CD14-positive monocyte (primary cell): ENCODE measurements at regions not wholly inside any gene's neighbourhood (a gene's known extent, or its start where the extent isn't known, plus 50 kb on each side); places are given as distances from the start of the nearest gene placed in this dataset.
"Not testable (repeated sequence)": the region's sequence is repeated elsewhere in the genome, so short reads cannot be mapped to it uniquely, and the experiment has no call there.

Experiments used
- DNase-seq, 3 donors: peaks; one replicate each; pipeline ENCODE4 v3.0.0-alpha.2; 2011 to 2022
- H2AFZ ChIP-seq: 2 replicates; pipeline ENCODE4 v1.6.0; 2012; ENCODE audit warnings: mild to moderate bottlenecking, low read depth, low read length, inconsistent platforms; ENCODE audit not compliant: insufficient read depth, poor library complexity, severe bottlenecking
- H3K27ac ChIP-seq, 2 donors: 1 replicate in 1 of 2; 2 replicates in 1 of 2; pipeline ENCODE4 v1.5.1; 2012 to 2013; ENCODE audit warnings: low read length in 2 of 2, control low read depth in 1 of 2, inconsistent platforms in 1 of 2, low read depth in 1 of 2, mild to moderate bottlenecking in 1 of 2
- H3K27me3 ChIP-seq, 2 donors: one replicate each; pipeline versions ENCODE4 v1.6.0 to v1.6.1; 2011 to 2013; ENCODE audit warnings: low read length in 2 of 2; ENCODE audit not compliant: control insufficient read depth in 2 of 2, insufficient read depth in 2 of 2
- H3K36me3 ChIP-seq, 2 donors: replicated peaks in 1 of 2; 1 replicate in 1 of 2; 2 replicates in 1 of 2; pipeline versions ENCODE4 v1.5.1 to v1.6.1; 2012 to 2013; ENCODE audit warnings: low read length in 2 of 2, control low read depth in 1 of 2, inconsistent platforms in 1 of 2, mild to moderate bottlenecking in 1 of 2; ENCODE audit not compliant: insufficient read depth in 2 of 2, control insufficient read depth in 1 of 2
- H3K4me1 ChIP-seq, 2 donors: 1 replicate in 1 of 2; 2 replicates in 1 of 2; pipeline versions ENCODE4 v1.5.1 to v1.6.1; 2012 to 2013; ENCODE audit warnings: low read length in 2 of 2, control low read depth in 1 of 2, inconsistent platforms in 1 of 2, mild to moderate bottlenecking in 1 of 2, moderate library complexity in 1 of 2; ENCODE audit not compliant: insufficient read depth in 2 of 2, control insufficient read depth in 1 of 2
- H3K4me2 ChIP-seq: replicated peaks from 2 replicates; pipeline ENCODE3; 2012; ENCODE audit warnings: low read length, moderate library complexity, mild to moderate bottlenecking; ENCODE audit not compliant: poor library complexity, severe bottlenecking; ENCODE audit errors: extremely low read depth
- H3K4me3 ChIP-seq, 3 experiments: fragments of 200-600 bp in 1 of 3; sonication (generic) in 1 of 3; replicated peaks in 1 of 3; 1 replicate in 2 of 3; 2 replicates in 1 of 3; pipeline ENCODE4 v1.5.1; 2011 to 2013; ENCODE audit warnings: low read length in 3 of 3, mild to moderate bottlenecking in 3 of 3, control low read depth in 2 of 3, low read depth in 2 of 3, inconsistent platforms in 1 of 3, moderate library complexity in 1 of 3
- H3K79me2 ChIP-seq: 2 replicates; pipeline ENCODE4 v1.6.0; 2012; ENCODE audit warnings: mild to moderate bottlenecking, control low read depth, inconsistent platforms, low read length, moderate library complexity; ENCODE audit not compliant: insufficient read depth
- H3K9ac ChIP-seq: 2 replicates; pipeline ENCODE4 v1.6.0; 2017; ENCODE audit warnings: low read length, mild to moderate bottlenecking; ENCODE audit not compliant: insufficient read depth, poor library complexity, severe bottlenecking
- H3K9me3 ChIP-seq, 2 donors: replicated peaks in 1 of 2; 1 replicate in 1 of 2; 2 replicates in 1 of 2; pipeline versions ENCODE4 v1.5.1 to v1.6.1; 2012 to 2013; ENCODE audit warnings: low read length in 2 of 2, control low read depth in 1 of 2; ENCODE audit not compliant: control insufficient read depth in 1 of 2, insufficient read depth in 1 of 2
- H4K20me1 ChIP-seq: 2 replicates; pipeline ENCODE4 v1.6.0; 2012; ENCODE audit warnings: mild to moderate bottlenecking, low read length, control low read depth, moderate library complexity; ENCODE audit not compliant: insufficient read depth
- H3K27ac Mint-ChIP-seq, 7 donors: one replicate each; pipeline ENCODE4 v1.8.0; 2020; ENCODE audit warnings: mild to moderate bottlenecking in 7 of 7, mixed read lengths in 7 of 7, moderate library complexity in 6 of 7, inconsistent platforms in 2 of 7
- H3K27me3 Mint-ChIP-seq, 3 donors: one replicate each; pipeline ENCODE4 v1.8.0; 2021 to 2022; ENCODE audit warnings: low read depth in 3 of 3, mild to moderate bottlenecking in 3 of 3, mixed read lengths in 3 of 3, moderate library complexity in 3 of 3, inconsistent platforms in 1 of 3
- H3K36me3 Mint-ChIP-seq, 2 donors: one replicate each; pipeline ENCODE4 v1.8.0; 2020; ENCODE audit warnings: mixed read lengths in 2 of 2, inconsistent platforms in 1 of 2, mild to moderate bottlenecking in 1 of 2
- H3K4me1 Mint-ChIP-seq: one replicate; pipeline ENCODE4 v1.8.0; 2020; ENCODE audit warnings: mild to moderate bottlenecking, mixed read lengths
- H3K4me3 Mint-ChIP-seq, 2 donors: one replicate each; pipeline ENCODE4 v1.8.0; 2020; ENCODE audit warnings: mild to moderate bottlenecking in 2 of 2, mixed read lengths in 2 of 2, moderate library complexity in 1 of 2
- H3K9me3 Mint-ChIP-seq, 7 donors: one replicate each; pipeline ENCODE4 v1.8.0; 2020 to 2022; ENCODE audit warnings: mixed read lengths in 7 of 7, mild to moderate bottlenecking in 6 of 7, moderate library complexity in 6 of 7, inconsistent platforms in 2 of 7
- WGBS: methylation state at CpG from one replicate; pipeline ENCODE4 v1.1.5; 2013; ENCODE audit warnings: missing lambda C conversion rate; ENCODE audit not compliant: insufficient coverage; 5-methylcytosine and 5-hydroxymethylcytosine counted together
- intact Hi-C, 2 donors: fragments of 100-400 bp; cut with micrococcal nuclease; formaldehyde crosslinking; loops; one replicate each; pipeline versions ENCODE4 v1.15.0 to v1.15.1; 2023
- TF ChIP-seq, protein P1 (sequence below): fragments of 200-600 bp; IDR thresholded peaks from one replicate; pipeline ENCODE4 v1.8.0; 2022; ENCODE audit warnings: antibody characterized with exemption, mild to moderate bottlenecking

GRCh38 chr1:173269490-173270230, 62.5 kb upstream of the TNFSF4 start:
- H3K36me3 ChIP-seq = no peaks in the 10 kb centered on the region
- no peak overlapping the region for H3K4me2 ChIP-seq
- no peaks in the 10 kb centered on the region for H3K27me3 ChIP-seq
- no peak overlapping the region for H3K27ac ChIP-seq
- H3K4me3 Mint-ChIP-seq = no peak overlapping the region
- no peak overlapping the region for H3K9ac ChIP-seq
- intact Hi-C loops = no loop called here
- TF ChIP-seq, protein P1, sequence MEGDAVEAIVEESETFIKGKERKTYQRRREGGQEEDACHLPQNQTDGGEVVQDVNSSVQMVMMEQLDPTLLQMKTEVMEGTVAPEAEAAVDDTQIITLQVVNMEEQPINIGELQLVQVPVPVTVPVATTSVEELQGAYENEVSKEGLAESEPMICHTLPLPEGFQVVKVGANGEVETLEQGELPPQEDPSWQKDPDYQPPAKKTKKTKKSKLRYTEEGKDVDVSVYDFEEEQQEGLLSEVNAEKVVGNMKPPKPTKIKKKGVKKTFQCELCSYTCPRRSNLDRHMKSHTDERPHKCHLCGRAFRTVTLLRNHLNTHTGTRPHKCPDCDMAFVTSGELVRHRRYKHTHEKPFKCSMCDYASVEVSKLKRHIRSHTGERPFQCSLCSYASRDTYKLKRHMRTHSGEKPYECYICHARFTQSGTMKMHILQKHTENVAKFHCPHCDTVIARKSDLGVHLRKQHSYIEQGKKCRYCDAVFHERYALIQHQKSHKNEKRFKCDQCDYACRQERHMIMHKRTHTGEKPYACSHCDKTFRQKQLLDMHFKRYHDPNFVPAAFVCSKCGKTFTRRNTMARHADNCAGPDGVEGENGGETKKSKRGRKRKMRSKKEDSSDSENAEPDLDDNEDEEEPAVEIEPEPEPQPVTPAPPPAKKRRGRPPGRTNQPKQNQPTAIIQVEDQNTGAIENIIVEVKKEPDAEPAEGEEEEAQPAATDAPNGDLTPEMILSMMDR = no peak
- WGBS = no CpG with 5 or more reads among the region's 2 CpGs
- no peaks in the 10 kb centered on the region for H3K4me1 ChIP-seq
- H3K27ac Mint-ChIP-seq = peak overlapping the region in 1 of 7 donors; percentile 10
- no peaks in the 10 kb centered on the region for H4K20me1 ChIP-seq
- no peak for DNase-seq
- no peak overlapping the region for H2AFZ ChIP-seq
- H3K27me3 Mint-ChIP-seq = peaks cover 0 to 2% (median 0%) of the 10 kb centered on the region in 3 donors
- no peak overlapping the region for H3K4me3 ChIP-seq
- no peaks in the 10 kb centered on the region for H3K79me2 ChIP-seq
- H3K4me1 Mint-ChIP-seq = no peaks in the 10 kb centered on the region
- H3K36me3 Mint-ChIP-seq = no peaks in the 10 kb centered on the region
- no peaks in the 10 kb centered on the region for H3K9me3 ChIP-seq
- peaks cover 0 to 2% (median 0%) of the 10 kb centered on the region in 7 donors for H3K9me3 Mint-ChIP-seq

- Mint-ChIP-seq H3K4me1 (no peaks in the 10 kb centered on the region), H3K27me3 (peaks cover 0 to 2% (median 0%) of the 10 kb centered on the region in 3 donors), H3K36me3 (no peaks in the 10 kb centered on the region), H3K27ac (no peak overlapping the region), H3K4me3 (no peak overlapping the region), H3K9me3 (peaks cover 0 to 2% (median 0%) of the 10 kb centered on the region in 7 donors)
- Histone ChIP-seq H3K4me2 (no peak overlapping the region), H3K4me1 (no peaks in the 10 kb centered on the region), H3K27ac (no peak overlapping the region), H3K9ac (no peak overlapping the region), H3K9me3 (no peaks in the 10 kb centered on the region), H3K79me2 (no peaks in the 10 kb centered on the region), H2AFZ (no peak overlapping the region), H3K27me3 (no peaks in the 10 kb centered on the region), H3K4me3 (no peak overlapping the region), H3K36me3 (no peaks in the 10 kb centered on the region), H4K20me1 (no peaks in the 10 kb centered on the region)
- intact Hi-C loops = no loop called here
- DNase-seq = no peak
- WGBS = 91% methylated on average over 1 of the region's 2 CpGs
- TF ChIP-seq, protein P1 = no peak
Observed at GRCh38 chr1:173270243-173270642, 63.1 kb upstream of the TNFSF4 start.

DNA sequence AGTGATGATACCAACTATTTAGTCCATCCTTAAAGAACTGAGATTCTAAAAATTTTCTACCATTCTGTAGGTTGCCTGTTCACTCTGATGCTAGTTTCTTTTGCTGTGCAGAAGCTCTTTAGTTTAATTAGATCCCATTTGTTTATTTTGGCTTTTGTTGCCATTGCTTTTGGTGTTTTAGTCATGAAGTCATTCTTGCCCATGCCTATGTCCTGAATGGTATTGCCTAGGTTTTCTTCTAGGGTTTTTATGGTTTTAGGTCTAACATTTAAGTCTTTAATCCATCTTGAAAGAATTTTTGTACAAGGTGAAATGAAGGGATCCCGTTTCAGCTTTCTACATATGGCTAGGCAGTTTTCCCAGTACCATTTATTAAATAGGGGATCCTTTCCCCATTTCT, 63.9 kb upstream of the TNFSF4 start:
- H4K20me1 ChIP-seq, H3K9me3 Mint-ChIP-seq, H3K4me3 ChIP-seq, H3K36me3 ChIP-seq, intact Hi-C loops, H2AFZ ChIP-seq, H3K27ac ChIP-seq, H3K36me3 Mint-ChIP-seq, H3K4me1 Mint-ChIP-seq, H3K27ac Mint-ChIP-seq, H3K9ac ChIP-seq, H3K4me2 ChIP-seq, H3K9me3 ChIP-seq, DNase-seq, H3K27me3 ChIP-seq, H3K4me3 Mint-ChIP-seq, H3K27me3 Mint-ChIP-seq, H3K79me2 ChIP-seq, H3K4me1 ChIP-seq: not testable (repeated sequence)
- WGBS = no CpG with 5 or more reads among the region's 1 CpG
